Glutamatergic neuron (in vitro differentiated cells): ENCODE measurements at regions not wholly inside any gene's neighbourhood (a gene's known extent, or its start where the extent isn't known, plus 50 kb on each side); places are given as distances from the start of the nearest gene placed in this dataset.
A peak's percentile ranks its signal among the peaks of the same experiment; 100 is the strongest.

Experiments
- DNase-seq: peaks from one replicate; pipeline ENCODE4 v3.0.0; 2022
- H3K27ac Mint-ChIP-seq: one replicate; pipeline ENCODE4 v1.8.0; 2020; ENCODE audit warnings: mild to moderate bottlenecking, mixed read lengths, inconsistent platforms; ENCODE audit not compliant: unreplicated experiment
- H3K27me3 Mint-ChIP-seq: one replicate; pipeline ENCODE4 v1.8.0; 2020; ENCODE audit warnings: mild to moderate bottlenecking, moderate library complexity, mixed read lengths, inconsistent platforms; ENCODE audit not compliant: unreplicated experiment
- H3K36me3 Mint-ChIP-seq: one replicate; pipeline ENCODE4 v1.8.0; 2020; ENCODE audit warnings: mild to moderate bottlenecking, mixed read lengths, inconsistent platforms; ENCODE audit not compliant: unreplicated experiment
- H3K4me1 Mint-ChIP-seq: one replicate; pipeline ENCODE4 v1.8.0; 2020; ENCODE audit warnings: mild to moderate bottlenecking, low read depth, mixed read lengths, inconsistent platforms; ENCODE audit not compliant: unreplicated experiment
- H3K4me3 Mint-ChIP-seq: one replicate; pipeline ENCODE4 v1.8.0; 2020; ENCODE audit warnings: mild to moderate bottlenecking, mixed read lengths, inconsistent platforms; ENCODE audit not compliant: unreplicated experiment
- H3K9me3 Mint-ChIP-seq: one replicate; pipeline ENCODE4 v1.8.0; 2020; ENCODE audit warnings: mild to moderate bottlenecking, moderate library complexity, mixed read lengths, inconsistent platforms; ENCODE audit not compliant: unreplicated experiment
- TF ChIP-seq, protein P1 (sequence below): fragments of 200-600 bp; sonication (generic); IDR thresholded peaks from one replicate; pipeline ENCODE4 v1.5.0; 2021; ENCODE audit not compliant: partially characterized antibody, unreplicated experiment

DNA sequence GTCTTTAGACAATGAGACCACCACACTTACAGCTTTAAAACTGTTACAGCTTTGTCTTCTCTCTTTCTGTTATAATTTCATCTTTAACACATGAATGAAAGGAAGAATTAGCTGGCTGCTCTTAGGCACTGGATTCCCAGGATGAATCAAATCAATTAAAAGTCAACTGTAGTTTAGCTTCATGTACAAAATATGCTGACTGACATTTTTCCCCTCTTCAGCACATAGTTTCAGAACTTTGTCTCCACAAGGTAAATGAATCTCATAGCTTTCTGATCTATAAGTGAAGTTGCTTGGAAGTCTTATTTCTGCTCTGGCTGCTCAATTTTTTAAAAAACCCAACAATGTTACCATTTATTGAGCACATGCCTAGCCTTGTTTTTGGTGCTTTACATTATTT lies 293.8 kb downstream of the GRIN2B start:
- H3K27me3 Mint-ChIP-seq = no peaks in the 10 kb centered on the region
- H3K9me3 Mint-ChIP-seq = no peaks in the 10 kb centered on the region
- H3K4me3 Mint-ChIP-seq = no peak overlapping the region
- no peak overlapping the region for H3K27ac Mint-ChIP-seq
- DNase-seq = no peak
- TF ChIP-seq, protein P1, sequence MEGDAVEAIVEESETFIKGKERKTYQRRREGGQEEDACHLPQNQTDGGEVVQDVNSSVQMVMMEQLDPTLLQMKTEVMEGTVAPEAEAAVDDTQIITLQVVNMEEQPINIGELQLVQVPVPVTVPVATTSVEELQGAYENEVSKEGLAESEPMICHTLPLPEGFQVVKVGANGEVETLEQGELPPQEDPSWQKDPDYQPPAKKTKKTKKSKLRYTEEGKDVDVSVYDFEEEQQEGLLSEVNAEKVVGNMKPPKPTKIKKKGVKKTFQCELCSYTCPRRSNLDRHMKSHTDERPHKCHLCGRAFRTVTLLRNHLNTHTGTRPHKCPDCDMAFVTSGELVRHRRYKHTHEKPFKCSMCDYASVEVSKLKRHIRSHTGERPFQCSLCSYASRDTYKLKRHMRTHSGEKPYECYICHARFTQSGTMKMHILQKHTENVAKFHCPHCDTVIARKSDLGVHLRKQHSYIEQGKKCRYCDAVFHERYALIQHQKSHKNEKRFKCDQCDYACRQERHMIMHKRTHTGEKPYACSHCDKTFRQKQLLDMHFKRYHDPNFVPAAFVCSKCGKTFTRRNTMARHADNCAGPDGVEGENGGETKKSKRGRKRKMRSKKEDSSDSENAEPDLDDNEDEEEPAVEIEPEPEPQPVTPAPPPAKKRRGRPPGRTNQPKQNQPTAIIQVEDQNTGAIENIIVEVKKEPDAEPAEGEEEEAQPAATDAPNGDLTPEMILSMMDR = no peak
- no peaks in the 10 kb centered on the region for H3K4me1 Mint-ChIP-seq
- H3K36me3 Mint-ChIP-seq = no peaks in the 10 kb centered on the region

GRCh38 chr12:13686260-13686659 lies 295.1 kb downstream of the GRIN2B start:
- Mint-ChIP-seq H3K9me3 (no peaks in the 10 kb centered on the region), H3K4me3 (no peak overlapping the region), H3K27ac (no peak overlapping the region), H3K36me3 (no peaks in the 10 kb centered on the region), H3K4me1 (no peaks in the 10 kb centered on the region), H3K27me3 (no peaks in the 10 kb centered on the region)
- TF ChIP-seq, protein P1 = no peak
- DNase-seq = no peak

- peaks cover 4% of the 10 kb centered on the region for H3K9me3 Mint-ChIP-seq
- no peak overlapping the region for H3K27ac Mint-ChIP-seq
- no peaks in the 10 kb centered on the region for H3K36me3 Mint-ChIP-seq
- no peak for DNase-seq
- no peaks in the 10 kb centered on the region for H3K4me1 Mint-ChIP-seq
- peaks cover 6% of the 10 kb centered on the region for H3K27me3 Mint-ChIP-seq
- H3K4me3 Mint-ChIP-seq = no peak overlapping the region
- TF ChIP-seq, protein P1 = no peak
Measured at GRCh38 chr12:13680916-13681315, 300.5 kb downstream of the GRIN2B start.

- peaks cover 4% of the 10 kb centered on the region for H3K9me3 Mint-ChIP-seq
- H3K27me3 Mint-ChIP-seq = peaks cover 6% of the 10 kb centered on the region
- TF ChIP-seq, protein P1 = no peak
- no peaks in the 10 kb centered on the region for H3K4me1 Mint-ChIP-seq
- peak overlapping the region; percentile 3 for H3K4me3 Mint-ChIP-seq
- peak; percentile 21 for DNase-seq
- no peaks in the 10 kb centered on the region for H3K36me3 Mint-ChIP-seq
- peak overlapping the region; percentile 41 for H3K27ac Mint-ChIP-seq
Measured at GRCh38 chr12:13676880-13677279, 304.5 kb downstream of the GRIN2B start.

DNA sequence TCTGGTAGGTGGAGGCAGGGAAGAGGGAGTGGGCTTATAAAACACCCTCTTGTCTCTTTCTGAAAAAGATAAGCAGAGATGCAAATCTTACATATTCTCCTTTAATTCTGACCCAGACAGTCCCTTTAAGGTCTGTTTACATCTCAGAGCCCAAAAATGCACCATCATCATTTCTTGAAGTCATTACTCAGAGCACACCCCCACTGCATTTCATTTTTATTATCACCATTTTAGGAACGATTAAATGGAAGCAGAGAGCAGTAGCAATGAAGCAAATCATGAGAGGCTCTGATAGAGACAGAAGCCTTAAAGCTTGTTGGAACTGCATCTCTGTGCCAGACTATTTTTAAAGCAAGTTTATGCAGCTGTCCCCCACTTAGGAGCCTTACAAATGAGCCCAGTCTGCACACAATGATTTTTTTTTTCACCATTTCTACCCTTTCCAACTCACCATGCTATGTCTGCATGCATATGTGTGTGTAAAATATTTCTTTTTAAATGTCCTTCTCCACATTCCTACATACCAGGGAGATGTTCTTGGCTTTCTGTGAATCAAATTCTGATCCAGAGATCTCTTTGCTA lies 311.0 kb downstream of the GRIN2B start:
- Mint-ChIP-seq H3K4me1 (no peaks in the 10 kb centered on the region), H3K36me3 (no peaks in the 10 kb centered on the region), H3K4me3 (no peak overlapping the region), H3K9me3 (no peaks in the 10 kb centered on the region), H3K27ac (no peak overlapping the region), H3K27me3 (no peaks in the 10 kb centered on the region)
- TF ChIP-seq, protein P1 = no peak
- no peak for DNase-seq
